ENCODE measurements at regions not wholly inside any gene's neighbourhood (a gene's known extent, or its start where the extent isn't known, plus 50 kb on each side); places are given as distances from the start of the nearest gene placed in this dataset.

- TF ChIP-seq CTCF (IDR thresholded peaks at IDR 0.05; ENCODE audit: insufficient read depth, low read length) = no peak
- no peak for TF ChIP-seq REST (IDR thresholded peaks at IDR 0.05; ENCODE audit: insufficient replicate concordance, low read depth)
- no peak for TF ChIP-seq GABPA (IDR thresholded peaks at IDR 0.05; ENCODE audit: low read depth)
- TF ChIP-seq SPI1 (IDR thresholded peaks at IDR 0.05; ENCODE audit: borderline replicate concordance, low read depth) = no peak
These were observed 208.8 kb downstream of the MELK start for GRCh38 chr9:36781533-36781932.
